GM12878 (cell line): ENCODE measurements at regions not wholly inside any gene's neighbourhood (a gene's known extent, or its start where the extent isn't known, plus 50 kb on each side); places are given as distances from the start of the nearest gene placed in this dataset.

Experiments used
- CEBPB ChIP-seq, 2 experiments: fragments of 150-350 bp in 1 of 2; IDR thresholded peaks; 2 replicates each; pipeline ENCODE4 v1.6.1; 2012 to 2014; ENCODE audit warnings: low read depth in 2 of 2, low read length in 2 of 2, borderline replicate concordance in 1 of 2, inconsistent platforms in 1 of 2
- CREM ChIP-seq: IDR thresholded peaks from 2 replicates; pipeline ENCODE4 v1.6.1; 2014; ENCODE audit warnings: antibody characterized with exemption, low read depth
- NR2C2 ChIP-seq: IDR thresholded peaks from 2 replicates; pipeline ENCODE4 v1.6.1; 2011; ENCODE audit warnings: borderline replicate concordance, low read depth; ENCODE audit not compliant: control insufficient read depth, insufficient read length
- POLR2A ChIP-seq: IDR thresholded peaks from 2 replicates; pipeline ENCODE4 v1.6.1; 2011; ENCODE audit warnings: low read depth, mild to moderate bottlenecking, low read length
- TCF3 ChIP-seq: IDR thresholded peaks from 2 replicates; pipeline ENCODE4 v1.6.1; 2012; ENCODE audit warnings: low read depth, mild to moderate bottlenecking, low read length, borderline replicate concordance; ENCODE audit not compliant: insufficient read depth
- ZNF274 ChIP-seq: IDR thresholded peaks from one replicate; pipeline ENCODE4 v1.8.0; 2011; ENCODE audit not compliant: insufficient read length, insufficient read depth
- TF ChIP-seq, protein P1 (sequence below), 3 experiments: IDR thresholded peaks in 2 of 3; conservative IDR thresholded peaks in 1 of 3; 2 replicates each; pipeline ENCODE4 v1.5.1; 2011; ENCODE audit warnings: low read depth in 3 of 3, low read length in 3 of 3, mild to moderate bottlenecking in 3 of 3, control low read depth in 2 of 3, moderate library complexity in 2 of 3, inconsistent platforms in 1 of 3, mixed read lengths in 1 of 3; ENCODE audit not compliant: control insufficient read depth in 2 of 3, insufficient read depth in 1 of 3; ENCODE audit errors: extremely low read depth in 1 of 3
- TF ChIP-seq, protein P2 (sequence below): IDR thresholded peaks from 2 replicates; pipeline ENCODE4 v1.6.1; 2012; ENCODE audit warnings: mild to moderate bottlenecking, low read depth, low read length

DNA sequence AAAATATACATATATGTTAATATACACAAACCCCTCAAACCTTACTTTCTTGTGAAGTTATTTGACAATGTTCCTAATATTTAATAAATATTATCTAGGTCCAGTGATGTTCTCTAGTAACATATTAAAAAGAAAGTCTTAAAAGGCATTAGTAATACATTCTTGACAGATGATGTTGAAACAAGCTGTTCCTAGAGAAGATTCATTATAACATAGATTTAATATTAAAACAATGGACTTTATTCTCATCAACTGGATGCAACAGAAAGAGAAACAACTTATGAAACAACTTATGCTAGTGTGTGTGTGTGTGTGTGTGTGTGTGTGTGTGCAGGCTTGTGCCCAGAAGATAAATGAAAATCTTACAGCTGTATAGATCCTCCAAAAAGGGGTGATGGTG lies 68.5 kb upstream of the PLXNA2 start:
- TF ChIP-seq, protein P1, sequence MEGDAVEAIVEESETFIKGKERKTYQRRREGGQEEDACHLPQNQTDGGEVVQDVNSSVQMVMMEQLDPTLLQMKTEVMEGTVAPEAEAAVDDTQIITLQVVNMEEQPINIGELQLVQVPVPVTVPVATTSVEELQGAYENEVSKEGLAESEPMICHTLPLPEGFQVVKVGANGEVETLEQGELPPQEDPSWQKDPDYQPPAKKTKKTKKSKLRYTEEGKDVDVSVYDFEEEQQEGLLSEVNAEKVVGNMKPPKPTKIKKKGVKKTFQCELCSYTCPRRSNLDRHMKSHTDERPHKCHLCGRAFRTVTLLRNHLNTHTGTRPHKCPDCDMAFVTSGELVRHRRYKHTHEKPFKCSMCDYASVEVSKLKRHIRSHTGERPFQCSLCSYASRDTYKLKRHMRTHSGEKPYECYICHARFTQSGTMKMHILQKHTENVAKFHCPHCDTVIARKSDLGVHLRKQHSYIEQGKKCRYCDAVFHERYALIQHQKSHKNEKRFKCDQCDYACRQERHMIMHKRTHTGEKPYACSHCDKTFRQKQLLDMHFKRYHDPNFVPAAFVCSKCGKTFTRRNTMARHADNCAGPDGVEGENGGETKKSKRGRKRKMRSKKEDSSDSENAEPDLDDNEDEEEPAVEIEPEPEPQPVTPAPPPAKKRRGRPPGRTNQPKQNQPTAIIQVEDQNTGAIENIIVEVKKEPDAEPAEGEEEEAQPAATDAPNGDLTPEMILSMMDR (IDR thresholded peaks at IDR 0.05 in 2 of 3, conservative IDR thresholded peaks at IDR 0.05 in 1 of 3; ENCODE audit: control insufficient read depth in 2 of 3, extremely low read depth in 1 of 3, insufficient read depth in 1 of 3, low read depth in 3 of 3, low read length in 3 of 3) = no peak
- TF ChIP-seq NR2C2 = no peak
- no peak for TF ChIP-seq CEBPB (IDR thresholded peaks at IDR 0.05; ENCODE audit: borderline replicate concordance in 1 of 2, low read depth in 2 of 2, low read length in 2 of 2)
- TF ChIP-seq CREM = no peak
- TF ChIP-seq POLR2A = no peak
- TF ChIP-seq, protein P2, sequence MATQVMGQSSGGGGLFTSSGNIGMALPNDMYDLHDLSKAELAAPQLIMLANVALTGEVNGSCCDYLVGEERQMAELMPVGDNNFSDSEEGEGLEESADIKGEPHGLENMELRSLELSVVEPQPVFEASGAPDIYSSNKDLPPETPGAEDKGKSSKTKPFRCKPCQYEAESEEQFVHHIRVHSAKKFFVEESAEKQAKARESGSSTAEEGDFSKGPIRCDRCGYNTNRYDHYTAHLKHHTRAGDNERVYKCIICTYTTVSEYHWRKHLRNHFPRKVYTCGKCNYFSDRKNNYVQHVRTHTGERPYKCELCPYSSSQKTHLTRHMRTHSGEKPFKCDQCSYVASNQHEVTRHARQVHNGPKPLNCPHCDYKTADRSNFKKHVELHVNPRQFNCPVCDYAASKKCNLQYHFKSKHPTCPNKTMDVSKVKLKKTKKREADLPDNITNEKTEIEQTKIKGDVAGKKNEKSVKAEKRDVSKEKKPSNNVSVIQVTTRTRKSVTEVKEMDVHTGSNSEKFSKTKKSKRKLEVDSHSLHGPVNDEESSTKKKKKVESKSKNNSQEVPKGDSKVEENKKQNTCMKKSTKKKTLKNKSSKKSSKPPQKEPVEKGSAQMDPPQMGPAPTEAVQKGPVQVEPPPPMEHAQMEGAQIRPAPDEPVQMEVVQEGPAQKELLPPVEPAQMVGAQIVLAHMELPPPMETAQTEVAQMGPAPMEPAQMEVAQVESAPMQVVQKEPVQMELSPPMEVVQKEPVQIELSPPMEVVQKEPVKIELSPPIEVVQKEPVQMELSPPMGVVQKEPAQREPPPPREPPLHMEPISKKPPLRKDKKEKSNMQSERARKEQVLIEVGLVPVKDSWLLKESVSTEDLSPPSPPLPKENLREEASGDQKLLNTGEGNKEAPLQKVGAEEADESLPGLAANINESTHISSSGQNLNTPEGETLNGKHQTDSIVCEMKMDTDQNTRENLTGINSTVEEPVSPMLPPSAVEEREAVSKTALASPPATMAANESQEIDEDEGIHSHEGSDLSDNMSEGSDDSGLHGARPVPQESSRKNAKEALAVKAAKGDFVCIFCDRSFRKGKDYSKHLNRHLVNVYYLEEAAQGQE = no peak
- TF ChIP-seq TCF3 = no peak
- no peak for TF ChIP-seq ZNF274
